HG02642 (cell line): ENCODE measurements at regions not wholly inside any gene's neighbourhood (a gene's known extent, or its start where the extent isn't known, plus 50 kb on each side); places are given as distances from the start of the nearest gene placed in this dataset.

Experiments used
- ATAC-seq: cut with Tn5 transposase; IDR thresholded peaks from one replicate; pipeline ENCODE4 v1.9.1; 2021; ENCODE audit warnings: mild to moderate bottlenecking; ENCODE audit not compliant: unreplicated experiment, poor library complexity

DNA sequence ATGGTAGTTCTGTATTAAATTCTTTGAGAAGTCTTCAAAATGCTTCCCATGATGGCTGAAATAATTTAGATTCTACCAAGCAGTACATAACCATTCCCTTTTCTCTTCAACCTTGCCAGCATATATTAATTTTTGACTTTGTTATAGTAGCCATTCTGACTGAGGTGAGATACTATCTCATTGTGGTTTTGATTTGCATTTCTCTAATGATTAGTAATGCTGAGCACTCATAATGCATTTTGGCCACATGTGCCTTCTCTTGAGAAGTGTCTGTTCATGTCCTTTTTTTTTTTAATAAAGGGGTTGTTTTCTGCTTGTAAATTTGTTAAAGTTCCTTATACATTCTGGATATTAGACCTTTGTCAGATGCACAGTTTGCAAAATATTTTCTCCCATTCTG is 173.9 kb downstream of the CALCRL start:
- ATAC-seq: no peak

DNA sequence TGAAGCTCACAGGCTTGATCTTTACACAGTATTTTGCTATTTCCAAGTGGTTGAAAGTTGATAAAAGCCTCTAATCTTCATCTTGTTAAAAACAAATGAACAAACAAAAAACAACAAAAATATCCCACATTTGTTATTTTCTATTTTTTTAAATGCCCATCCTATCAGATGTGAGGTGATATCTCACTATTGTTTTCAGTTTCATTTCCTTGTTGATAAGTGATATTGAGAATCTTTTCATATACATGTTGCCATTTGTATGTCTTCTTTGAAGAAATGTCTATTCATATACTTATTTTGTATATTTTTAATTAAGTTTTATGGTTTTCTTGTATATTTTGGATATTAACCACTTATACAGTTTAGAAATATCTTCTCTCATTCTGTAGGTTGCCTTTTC is 175.8 kb downstream of the CALCRL start:
- no peak for ATAC-seq

DNA sequence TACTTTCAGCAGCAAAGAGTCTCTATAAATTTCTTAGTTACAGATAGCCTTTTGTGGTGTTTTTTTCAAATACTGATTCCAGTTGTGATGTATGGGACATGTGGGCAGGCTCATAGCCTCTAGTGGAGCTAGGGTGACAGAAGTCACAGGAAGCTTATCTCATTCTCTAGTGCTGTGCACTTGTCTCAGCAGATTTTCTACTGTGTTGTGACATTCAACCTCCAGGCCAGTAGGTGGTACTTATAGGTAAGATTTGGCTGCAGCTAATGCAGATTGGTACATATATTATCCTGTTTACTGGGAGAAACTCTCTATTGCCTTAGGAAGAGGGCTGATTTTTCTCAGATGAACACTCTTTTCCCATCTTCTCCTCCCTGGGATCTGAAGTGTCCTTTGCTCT is 176.2 kb downstream of the CALCRL start:
- ATAC-seq: no peak

DNA sequence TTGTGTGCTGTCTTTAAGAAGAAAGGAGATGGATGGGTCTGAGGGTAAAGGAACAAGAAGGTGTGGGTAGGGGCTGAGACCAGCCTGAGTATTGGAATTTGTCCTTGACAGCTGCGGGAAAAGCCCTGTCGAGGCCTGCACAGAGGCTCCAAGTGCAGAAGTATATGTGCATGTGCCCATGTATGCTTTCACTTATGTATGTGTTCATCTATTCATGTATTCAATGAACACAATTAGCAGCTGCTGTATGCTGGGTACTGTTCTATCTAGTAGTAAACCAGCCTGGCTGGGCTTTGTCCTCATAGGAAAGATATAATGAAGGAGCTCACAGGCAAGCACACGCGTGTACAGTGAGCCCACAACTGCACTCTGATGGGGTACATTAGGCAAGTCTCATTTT is 181.4 kb downstream of the CALCRL start:
- no peak for ATAC-seq

DNA sequence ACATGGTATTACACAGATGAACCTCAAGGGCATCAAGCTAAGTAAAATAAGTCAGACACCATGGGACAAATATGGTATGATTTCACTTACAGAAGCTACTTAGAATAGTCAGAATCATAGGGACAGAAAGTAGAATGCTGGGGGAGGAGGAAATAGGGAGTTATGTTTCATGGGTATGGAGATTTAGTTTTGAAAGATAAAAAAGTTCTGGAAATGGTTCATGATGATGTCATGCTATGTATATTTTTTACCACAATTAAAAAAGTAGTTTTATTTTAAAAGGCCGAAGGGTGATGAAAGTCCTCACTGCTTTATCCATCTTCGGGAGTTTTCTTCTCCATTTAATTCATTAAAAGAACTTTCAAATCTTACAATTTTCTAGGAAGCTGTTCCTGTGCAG is 181.9 kb downstream of the CALCRL start:
- no peak for ATAC-seq

DNA sequence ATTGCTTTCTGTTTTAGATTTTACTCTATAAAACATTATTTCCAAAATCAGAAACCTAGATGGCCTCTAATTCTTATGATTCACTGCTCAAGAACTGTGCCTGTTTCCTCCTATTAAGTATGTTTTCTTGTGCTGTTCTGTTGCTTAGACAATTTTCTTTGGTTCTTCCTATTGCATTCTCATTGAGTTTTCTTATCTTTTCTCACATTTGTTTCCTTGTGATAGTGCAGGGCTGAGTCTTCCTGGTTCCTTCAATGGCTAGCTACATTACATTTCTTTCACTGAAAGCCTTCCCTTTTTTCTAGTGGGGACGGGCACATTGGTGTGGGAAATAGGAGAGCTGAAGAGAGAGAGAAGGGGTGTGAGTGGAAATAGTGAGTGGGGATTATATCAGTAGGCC is 183.4 kb downstream of the CALCRL start:
- no peak for ATAC-seq

DNA sequence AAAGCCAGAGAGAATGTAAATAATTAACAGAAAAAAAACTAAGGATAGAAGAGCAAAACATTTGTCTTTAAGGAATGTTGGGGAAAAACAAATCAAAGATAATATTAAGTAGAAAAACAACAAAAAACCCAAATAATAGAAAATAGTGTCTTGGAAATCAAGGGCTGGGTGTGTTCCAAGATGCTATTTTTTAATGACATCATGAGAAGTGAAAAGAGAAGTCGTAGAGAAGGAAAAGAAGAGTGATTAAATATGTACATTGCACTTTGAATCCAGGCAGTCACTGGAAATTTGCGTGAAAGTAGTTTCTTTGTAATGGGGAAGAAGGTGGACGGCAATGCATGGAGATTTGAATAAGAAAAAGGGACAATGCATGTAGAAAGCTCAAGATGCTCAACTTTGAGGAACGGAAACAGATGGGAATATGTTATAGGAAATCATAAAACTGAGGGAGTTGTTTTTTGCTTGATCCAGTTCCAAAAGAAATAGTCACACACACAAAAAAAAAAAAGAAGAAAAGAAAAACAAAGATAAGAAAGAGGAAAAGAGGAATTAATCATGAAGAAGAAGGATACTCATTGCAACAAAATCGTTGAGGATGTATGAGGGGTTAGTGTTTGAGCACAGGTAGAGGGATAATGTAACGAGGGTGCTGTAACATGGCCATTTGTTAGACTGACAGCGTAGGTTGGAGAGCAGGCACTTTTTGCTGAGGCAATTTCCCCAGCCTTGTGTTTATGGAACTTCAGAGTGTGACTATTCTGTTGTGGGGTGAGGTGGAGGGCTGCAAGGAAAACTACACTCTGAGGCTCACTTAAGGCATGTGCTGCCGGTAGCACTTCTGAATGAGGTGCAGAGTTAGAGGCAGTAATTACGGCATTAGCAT is 184.1 kb downstream of the CALCRL start:
- no peak for ATAC-seq

DNA sequence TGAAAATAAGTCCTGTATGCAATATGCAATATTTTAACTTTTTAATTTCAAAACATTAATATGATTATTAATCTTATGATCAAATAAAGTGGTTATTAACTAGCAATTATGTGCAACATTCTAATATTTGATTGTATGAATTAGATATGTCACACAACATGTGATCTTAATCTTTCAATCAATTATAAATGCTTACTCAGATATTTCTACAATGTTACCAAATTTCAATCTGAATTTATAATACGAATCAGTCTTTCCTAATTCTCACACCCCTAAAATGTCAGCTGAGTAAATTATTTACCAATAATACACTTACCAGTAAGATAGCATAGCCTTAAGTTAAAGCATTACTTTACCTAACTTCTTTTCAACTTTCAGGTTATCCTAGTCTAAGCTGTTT is 186.3 kb downstream of the CALCRL start:
- no peak for ATAC-seq

DNA sequence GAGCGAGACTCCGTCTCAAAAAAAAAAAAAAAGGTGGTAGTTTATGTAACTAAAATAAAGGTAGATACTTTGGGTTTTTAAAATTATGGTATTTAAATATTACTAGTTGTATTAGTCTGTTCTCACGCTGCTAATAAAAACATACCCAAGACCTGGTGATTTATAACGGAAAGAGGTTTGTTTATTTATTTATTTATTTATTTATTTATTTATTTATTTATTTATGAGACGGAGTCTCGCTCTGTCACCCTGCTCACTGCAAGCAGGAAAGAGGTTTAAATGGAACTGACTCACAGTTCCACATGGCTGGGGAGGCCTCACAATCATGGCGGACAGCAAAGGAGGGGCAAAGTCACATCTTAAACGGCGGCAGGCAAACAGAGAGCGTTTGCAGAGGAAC is 196.0 kb downstream of the CALCRL start:
- no peak for ATAC-seq

DNA sequence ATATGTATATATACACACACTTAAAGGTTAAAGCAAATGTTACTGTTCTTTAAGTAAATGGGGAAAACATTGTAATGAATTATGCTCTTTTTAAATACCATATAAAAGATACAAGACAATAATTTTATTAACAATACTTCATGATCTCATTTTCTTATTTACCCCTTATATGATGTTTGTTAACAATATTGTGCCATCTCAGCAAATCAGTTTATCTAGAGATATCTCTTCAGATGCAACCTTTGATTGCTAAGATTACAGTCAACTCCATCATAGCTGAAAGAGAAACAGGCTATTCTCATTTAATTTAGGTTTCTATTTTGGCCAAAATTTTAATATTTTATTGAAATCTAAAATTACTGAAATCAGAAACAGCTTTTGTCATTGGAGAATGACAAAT is 197.9 kb downstream of the CALCRL start:
- ATAC-seq: no peak

DNA sequence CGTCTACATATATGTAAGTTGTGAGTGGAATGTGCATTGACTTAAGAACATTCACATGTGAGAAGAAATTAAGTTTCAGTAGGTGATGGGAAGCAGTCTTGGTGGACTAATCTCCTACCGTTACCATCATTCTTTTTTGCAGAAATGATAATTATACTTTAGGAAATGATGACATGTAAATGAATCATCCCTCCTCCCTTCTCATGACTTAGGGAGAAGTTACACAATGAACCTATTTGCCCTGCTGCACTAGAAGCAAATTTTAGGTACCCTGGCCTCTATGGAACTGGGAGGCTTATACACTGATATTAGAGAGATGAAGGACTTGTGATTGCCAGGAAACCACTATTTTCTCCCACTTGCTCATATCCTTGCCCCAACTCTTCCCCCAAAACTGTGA is 214.2 kb downstream of the CALCRL start:
- ATAC-seq: no peak

DNA sequence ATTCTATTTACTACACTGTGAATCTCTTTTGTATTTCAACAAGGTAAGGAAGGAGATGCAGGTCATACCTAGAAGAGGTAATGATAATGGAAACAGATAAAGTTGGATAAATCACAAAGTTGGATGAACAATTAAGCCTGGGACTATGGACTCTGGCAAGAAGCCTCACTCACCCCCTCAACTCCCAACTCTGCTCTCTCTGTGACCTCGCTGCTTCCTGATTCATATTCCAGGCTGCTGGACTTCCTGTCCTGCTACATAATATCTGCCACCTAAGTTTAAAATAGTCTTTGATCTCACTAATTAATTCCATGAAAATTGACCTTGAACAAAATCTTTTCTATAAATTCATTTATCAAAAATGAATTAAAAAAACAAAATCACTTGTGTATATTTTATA is 215.3 kb downstream of the CALCRL start:
- ATAC-seq: no peak

DNA sequence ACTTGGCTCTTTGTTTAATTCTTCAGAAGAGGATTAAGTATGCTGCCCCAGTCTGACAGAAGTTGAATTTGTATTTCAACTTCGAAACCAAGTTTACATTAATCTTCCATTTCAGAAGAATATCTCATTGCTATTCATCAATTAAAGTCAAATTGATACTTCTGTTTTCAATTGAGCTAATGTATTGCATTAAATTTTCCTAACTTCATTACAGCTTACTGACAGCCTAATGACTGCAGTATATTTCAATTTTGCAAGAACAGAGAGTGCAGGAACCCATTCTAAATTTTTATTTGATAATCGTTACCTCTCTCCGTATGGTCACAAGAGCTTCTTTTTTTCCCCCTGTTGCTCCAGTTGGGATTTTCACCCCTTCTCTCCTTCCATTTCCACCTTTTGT is 218.0 kb downstream of the CALCRL start:
- no peak for ATAC-seq

DNA sequence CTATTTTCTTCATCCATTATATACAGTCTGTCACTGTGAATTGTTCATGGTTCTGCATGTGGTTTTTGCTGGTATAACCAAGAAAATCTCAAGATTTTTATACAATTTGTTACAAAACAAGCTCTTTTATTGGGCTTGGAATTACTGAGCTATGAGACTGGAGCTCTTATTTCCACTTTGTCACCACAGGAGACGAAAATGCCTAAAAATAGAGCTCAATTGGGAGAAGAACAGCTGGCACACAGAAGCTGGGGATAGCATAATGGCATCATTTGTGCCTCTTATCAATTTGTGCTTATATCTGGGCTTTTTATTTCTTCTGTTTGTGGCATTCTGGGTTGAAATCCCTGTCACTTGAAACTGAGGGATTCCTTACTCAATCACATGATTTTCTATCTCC is 219.1 kb downstream of the CALCRL start:
- ATAC-seq: no peak

DNA sequence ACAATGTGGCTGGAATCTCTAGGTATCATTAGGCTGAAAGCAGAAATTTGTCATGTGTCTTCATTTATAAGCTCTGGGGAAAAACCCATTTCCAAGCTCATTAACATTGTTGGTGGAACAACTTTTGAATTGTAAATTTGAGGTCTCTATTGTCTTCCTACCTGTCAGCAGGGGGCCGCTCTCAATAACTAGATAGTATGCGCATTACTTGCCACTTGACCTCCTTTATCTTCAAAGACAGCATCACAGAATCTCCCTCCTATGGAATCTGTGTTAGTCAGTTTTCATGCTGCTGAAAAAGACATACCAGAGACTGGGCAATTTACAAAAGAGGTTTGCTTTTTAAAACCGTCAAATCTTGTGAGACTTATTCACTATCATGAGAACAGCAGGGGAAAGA is 223.1 kb downstream of the CALCRL start:
- ATAC-seq: no peak

DNA sequence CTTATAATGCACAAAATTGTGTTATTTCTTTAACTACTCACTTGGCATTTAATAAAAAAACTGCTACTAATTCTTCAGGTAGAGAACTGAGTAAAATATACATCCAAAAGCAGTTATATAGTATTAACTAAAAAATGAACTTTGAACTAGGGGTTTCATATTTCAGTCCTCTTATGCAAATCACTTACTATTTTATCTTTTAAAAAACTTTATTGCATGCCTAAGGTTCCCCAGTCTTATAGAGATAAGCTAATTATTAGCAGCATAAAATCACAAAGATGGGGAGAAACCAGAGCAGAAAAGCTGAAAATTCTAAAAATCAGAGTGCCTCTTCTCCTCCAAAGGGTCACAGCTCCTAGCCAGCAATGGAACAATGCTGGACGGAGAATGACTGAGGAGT is 228.0 kb downstream of the CALCRL start:
- ATAC-seq: no peak

DNA sequence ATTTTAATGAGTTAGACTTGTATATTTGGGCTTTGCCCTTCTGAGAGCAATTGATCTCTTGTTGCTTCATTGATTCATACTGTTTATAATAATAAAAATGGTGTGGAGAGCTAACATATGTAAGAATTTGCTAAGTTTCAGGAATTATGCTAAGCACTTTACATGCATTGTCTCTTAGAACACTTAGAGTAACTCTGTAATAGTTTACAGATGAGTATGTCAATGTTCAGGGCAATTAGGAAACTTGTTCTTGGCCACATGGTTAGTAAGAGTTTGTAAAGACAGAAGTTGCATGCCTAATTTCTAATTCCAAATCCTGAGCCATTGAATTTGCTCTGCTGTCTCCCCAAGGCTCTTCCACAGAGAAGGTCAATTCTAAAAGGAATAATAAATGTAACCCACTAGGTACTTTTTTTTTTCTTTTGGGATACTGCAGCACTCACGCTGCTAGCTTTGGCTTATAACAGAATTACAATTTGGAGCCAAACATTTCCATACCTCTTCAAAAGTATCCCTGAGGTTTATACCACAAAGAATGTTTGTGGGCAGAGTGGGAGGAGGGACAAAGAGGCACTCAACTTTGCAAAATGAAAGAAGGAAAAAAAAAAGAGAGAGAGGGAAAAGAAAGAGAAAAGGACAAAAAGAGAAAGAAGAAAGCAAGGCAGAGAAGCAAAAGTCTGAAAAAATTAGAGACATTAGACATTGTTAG is 232.4 kb downstream of the CALCRL start:
- ATAC-seq: no peak

DNA sequence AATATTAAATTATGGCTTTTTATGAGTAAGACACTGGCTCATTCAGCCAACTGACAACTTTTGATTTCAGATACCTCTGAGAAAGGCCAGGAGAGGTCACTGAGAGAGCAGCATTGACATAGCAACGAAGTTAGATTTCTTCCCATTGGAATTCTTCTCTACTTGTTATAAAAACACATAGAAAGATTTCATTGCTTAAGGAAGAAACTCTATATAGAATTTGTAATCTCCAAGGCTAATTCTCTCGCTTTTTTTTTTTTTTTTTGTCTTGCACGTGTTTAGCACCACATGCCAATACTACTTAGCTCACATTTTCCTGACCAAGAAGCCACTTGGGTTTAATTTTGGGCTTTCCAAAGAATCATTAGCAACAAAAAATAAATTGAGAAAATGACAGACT is 233.7 kb downstream of the CALCRL start:
- no peak for ATAC-seq

DNA sequence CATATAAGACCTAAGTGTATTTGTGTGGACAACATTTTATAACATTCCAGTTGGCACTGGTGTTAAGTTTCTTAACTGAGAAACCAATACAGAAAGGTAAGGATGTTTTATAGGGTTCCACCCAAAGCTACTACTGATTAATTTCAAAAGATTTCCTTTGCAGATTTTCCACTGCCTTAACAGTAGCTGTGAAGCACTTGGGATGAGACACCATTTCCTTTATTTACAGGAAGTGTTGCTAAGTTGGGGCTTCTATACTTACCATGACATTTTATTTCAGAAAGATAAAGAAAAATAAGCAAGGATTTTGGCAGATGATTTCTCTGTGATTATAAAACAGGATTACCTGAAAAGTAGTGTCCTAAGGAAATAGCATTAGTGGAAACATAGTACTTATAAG is 234.3 kb downstream of the CALCRL start:
- ATAC-seq: no peak

DNA sequence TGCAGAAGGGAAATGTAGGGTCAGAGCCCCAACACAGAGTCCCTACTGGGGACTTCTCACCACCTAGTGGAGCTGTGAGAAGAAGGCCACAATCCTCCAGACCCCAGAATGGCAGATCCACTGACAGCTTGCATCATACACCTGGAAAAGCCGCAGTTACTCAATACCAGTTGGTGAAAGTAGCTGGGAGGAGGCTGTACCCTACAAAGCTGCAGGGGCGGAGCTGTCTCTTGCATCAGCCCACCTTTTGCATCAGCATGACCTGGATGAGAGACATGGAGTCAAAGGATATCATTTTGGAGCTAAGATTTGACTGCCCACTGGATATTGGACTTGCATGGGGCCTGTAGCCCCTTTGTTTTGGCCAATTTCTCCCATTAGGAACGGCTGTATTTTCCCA is 237.3 kb downstream of the CALCRL start:
- ATAC-seq: no peak

DNA sequence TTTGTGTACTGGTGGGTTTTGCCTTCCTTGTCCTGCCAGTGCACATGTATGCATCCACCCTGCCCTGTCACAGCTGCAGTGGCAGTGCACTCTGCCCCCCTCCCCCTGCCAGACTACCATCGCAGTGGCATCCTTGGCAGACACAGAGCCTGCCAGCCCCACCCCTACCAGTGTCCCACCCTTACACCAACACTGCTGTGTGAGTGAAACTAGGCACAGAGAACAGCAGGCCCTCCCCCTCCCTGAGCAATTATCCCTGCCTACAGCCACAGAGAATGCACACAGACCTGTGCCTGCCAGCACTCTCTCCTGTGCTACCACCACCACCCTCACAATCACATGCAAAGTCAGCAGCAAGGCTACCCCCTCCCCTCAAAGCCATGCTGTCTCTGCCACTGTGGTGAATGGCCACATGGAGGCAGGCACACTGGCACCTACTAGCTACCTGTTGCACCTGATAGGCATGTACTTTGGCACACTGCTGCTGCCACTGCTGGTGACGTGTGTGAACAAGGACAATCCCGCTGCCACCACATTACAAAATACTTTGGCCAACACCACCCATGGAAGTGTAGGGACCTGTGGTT is 239.8 kb downstream of the CALCRL start:
- no peak for ATAC-seq

DNA sequence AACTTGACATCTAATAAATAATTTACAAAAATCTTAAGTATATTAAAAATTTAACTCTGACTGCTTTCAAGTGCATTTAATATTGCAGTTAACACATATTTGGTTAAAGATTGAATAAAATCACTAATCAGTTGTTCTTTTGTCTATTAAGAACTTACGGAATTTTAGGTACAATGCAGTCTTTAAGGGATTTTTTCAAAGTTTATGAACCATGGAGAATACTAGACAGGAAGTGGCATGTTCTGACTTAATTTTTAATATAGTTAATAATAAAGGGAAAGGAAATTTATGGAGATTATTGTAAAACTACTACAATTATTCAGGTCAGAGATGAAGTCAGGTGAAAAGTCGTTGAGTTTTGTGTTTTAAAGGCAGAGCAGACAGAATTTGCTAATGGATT is 240.9 kb downstream of the CALCRL start:
- no peak for ATAC-seq
